ENCODE measurements at regions not wholly inside any gene's neighbourhood (a gene's known extent, or its start where the extent isn't known, plus 50 kb on each side); places are given as distances from the start of the nearest gene placed in this dataset.

GRCh38 chr12:115517913-115518312 is 759.6 kb downstream of the MED13L start:
- Histone ChIP-seq H3K27ac (ENCODE audit: extremely low read depth, low read depth, low read length) (no peak overlapping the region), H3K79me2 (ENCODE audit: control insufficient read depth, insufficient read depth, low read length) (no peaks in the 10 kb centered on the region), H3K4me3 (no peak overlapping the region), H2AFZ (ENCODE audit: low read depth, low read length) (no peak overlapping the region), H3K9ac (ENCODE audit: insufficient read depth in 1 of 2, low read depth in 2 of 2, low read length in 2 of 2) (no peak overlapping the region), H3K9me1 (ENCODE audit: control insufficient read depth, insufficient read depth, low read length) (no peaks in the 10 kb centered on the region), H4K20me1 (replicated peaks; ENCODE audit: control insufficient read depth, insufficient read depth, low read length) (no peaks in the 10 kb centered on the region), H3K4me1 (replicated peaks in 1 of 2; ENCODE audit: control insufficient read depth in 2 of 2, insufficient read depth in 2 of 2, low read length in 2 of 2) (no peaks in the 10 kb centered on the region), H3K4me2 (ENCODE audit: insufficient read depth, low read length) (no peak overlapping the region), H3K9me3 (replicated peaks; ENCODE audit: control insufficient read depth, insufficient read depth, low read depth, low read length) (no peaks in the 10 kb centered on the region), H3K27me3 (ENCODE audit: control insufficient read depth in 2 of 2, insufficient read depth in 2 of 2, low read length in 2 of 2) (no peaks in the 10 kb centered on the region), H3K36me3 (ENCODE audit: control insufficient read depth, insufficient read depth, low read length) (no peaks in the 10 kb centered on the region)
- TF ChIP-seq PKNOX1 (IDR thresholded peaks at IDR 0.05) (no peak), RBM25 (IDR thresholded peaks at IDR 0.05; ENCODE audit: low read depth, low read length, severe bottlenecking) (no peak), ZNF140 (CRISPR knock-in tag; IDR thresholded peaks at IDR 0.05) (no peak)
- intact Hi-C loops (cut with micrococcal nuclease) = no loop called here
- ATAC-seq (no peak), FAIRE-seq (no peak), DNase-seq (ENCODE audit: extremely low read depth in 1 of 4, low spot score in 3 of 4) (no peak)
- CTCF ChIA-PET (ENCODE audit: low intra/inter-chr PET ratio) = no interaction called here
- 0% methylated on average over 4 of the region's 4 CpGs for WGBS (ENCODE audit: insufficient coverage, low coverage, missing lambda C conversion rate)
- in situ Hi-C loops (cut with MboI) = no loop called here
- POLR2A ChIA-PET = no interaction called here
- no TSS peak for BruUV-seq (replicated peaks)

GRCh38 chr12:115511986-115512711 is 765.3 kb downstream of the MED13L start:
- no peak overlapping the region for H3K9ac ChIP-seq (ENCODE audit: insufficient read depth in 1 of 2, low read depth in 2 of 2, low read length in 2 of 2)
- no peaks in the 10 kb centered on the region for H3K9me1 ChIP-seq (ENCODE audit: control insufficient read depth, insufficient read depth, low read length)
- no peaks in the 10 kb centered on the region for H3K4me1 ChIP-seq (replicated peaks in 1 of 2; ENCODE audit: control insufficient read depth in 2 of 2, insufficient read depth in 2 of 2, low read length in 2 of 2)
- BruUV-seq (replicated peaks) = no TSS peak
- H3K27me3 ChIP-seq (ENCODE audit: control insufficient read depth in 2 of 2, insufficient read depth in 2 of 2, low read length in 2 of 2) = no peaks in the 10 kb centered on the region
- in situ Hi-C loops (cut with MboI) (no loop called here), intact Hi-C loops (cut with micrococcal nuclease) (no loop called here)
- H3K4me3 ChIP-seq = no peak overlapping the region
- DNase-seq (ENCODE audit: extremely low read depth in 1 of 4, low spot score in 3 of 4) = no peak
- no peak overlapping the region for H3K27ac ChIP-seq (ENCODE audit: extremely low read depth, low read depth, low read length)
- FAIRE-seq = no peak
- no peak overlapping the region for H2AFZ ChIP-seq (ENCODE audit: low read depth, low read length)
- H3K9me3 ChIP-seq (replicated peaks; ENCODE audit: control insufficient read depth, insufficient read depth, low read depth, low read length) = no peaks in the 10 kb centered on the region
- H3K4me2 ChIP-seq (ENCODE audit: insufficient read depth, low read length) = no peak overlapping the region
- no peak for ATAC-seq
- CTCF ChIA-PET (ENCODE audit: low intra/inter-chr PET ratio) = interaction anchor here (0.6 kb wide), 1 partner anchor 845 kb away, joined by 3 read pairs; no protein-coding TSS in a partner anchor
- no peaks in the 10 kb centered on the region for H4K20me1 ChIP-seq (replicated peaks; ENCODE audit: control insufficient read depth, insufficient read depth, low read length)
- POLR2A ChIA-PET = no interaction called here
- no peaks in the 10 kb centered on the region for H3K79me2 ChIP-seq (ENCODE audit: control insufficient read depth, insufficient read depth, low read length)
- H3K36me3 ChIP-seq (ENCODE audit: control insufficient read depth, insufficient read depth, low read length) = no peaks in the 10 kb centered on the region
- TF ChIP-seq ZNF395 (CRISPR knock-in tag; IDR thresholded peaks at IDR 0.05) = no peak
- TF ChIP-seq SRSF7 (optimal IDR thresholded peaks at IDR 0.05; ENCODE audit: low read depth, low read length) = no peak
- no peak for TF ChIP-seq ZNF444 (CRISPR knock-in tag; IDR thresholded peaks at IDR 0.05)
- TF ChIP-seq CHAMP1 (IDR thresholded peaks at IDR 0.05) = no peak
- TF ChIP-seq SLC30A9 (CRISPR knock-in tag; IDR thresholded peaks at IDR 0.05) = no peak
- no peak for TF ChIP-seq NFXL1 (CRISPR knock-in tag; IDR thresholded peaks at IDR 0.05)
- no peak for TF ChIP-seq ZNF778 (CRISPR knock-in tag; IDR thresholded peaks at IDR 0.05)

All from K562 (cell line).